Esophagus squamous epithelium (tissue), 4 donors: ENCODE measurements at regions not wholly inside any gene's neighbourhood (a gene's known extent, or its start where the extent isn't known, plus 50 kb on each side); places are given as distances from the start of the nearest gene placed in this dataset.

Experiments used
- POLR2A ChIP-seq, 4 donors: fragments of 450-650 bp; IDR thresholded peaks; one replicate each; pipeline ENCODE4 v1.6.1; 2017; ENCODE audit warnings: antibody characterized with exemption in 4 of 4, mild to moderate bottlenecking in 4 of 4, moderate library complexity in 3 of 4
- TF ChIP-seq, protein P1 (sequence below), 6 experiments: fragments of 450-650 bp in 4 of 6; fragments of 200-600 bp in 2 of 6; sonication (generic) in 2 of 6; IDR thresholded peaks; one replicate each; pipeline ENCODE4 v1.5.1; 2016 to 2019; ENCODE audit warnings: antibody characterized with exemption in 6 of 6, mild to moderate bottlenecking in 4 of 6, moderate library complexity in 4 of 6

DNA sequence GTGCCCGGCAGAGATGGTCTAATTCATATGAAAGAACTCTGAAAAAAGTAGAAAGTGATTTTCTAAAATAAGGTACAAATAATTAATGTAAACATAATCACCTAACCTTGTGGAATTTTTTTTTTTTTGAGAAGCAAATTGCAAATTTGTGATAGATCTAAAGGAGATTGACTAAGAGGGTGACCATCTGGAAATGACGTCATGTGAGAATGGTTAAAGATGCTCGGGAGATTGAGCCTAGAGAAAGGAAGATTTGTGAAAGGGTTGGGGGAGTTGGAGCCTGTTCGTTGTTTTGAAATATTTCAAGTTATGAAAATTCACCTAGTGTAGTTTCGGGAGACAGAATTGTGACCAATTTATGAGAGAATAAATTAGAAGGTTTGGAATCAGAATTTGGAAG, 115.7 kb upstream of the ANK2 start:
- TF ChIP-seq, protein P1, sequence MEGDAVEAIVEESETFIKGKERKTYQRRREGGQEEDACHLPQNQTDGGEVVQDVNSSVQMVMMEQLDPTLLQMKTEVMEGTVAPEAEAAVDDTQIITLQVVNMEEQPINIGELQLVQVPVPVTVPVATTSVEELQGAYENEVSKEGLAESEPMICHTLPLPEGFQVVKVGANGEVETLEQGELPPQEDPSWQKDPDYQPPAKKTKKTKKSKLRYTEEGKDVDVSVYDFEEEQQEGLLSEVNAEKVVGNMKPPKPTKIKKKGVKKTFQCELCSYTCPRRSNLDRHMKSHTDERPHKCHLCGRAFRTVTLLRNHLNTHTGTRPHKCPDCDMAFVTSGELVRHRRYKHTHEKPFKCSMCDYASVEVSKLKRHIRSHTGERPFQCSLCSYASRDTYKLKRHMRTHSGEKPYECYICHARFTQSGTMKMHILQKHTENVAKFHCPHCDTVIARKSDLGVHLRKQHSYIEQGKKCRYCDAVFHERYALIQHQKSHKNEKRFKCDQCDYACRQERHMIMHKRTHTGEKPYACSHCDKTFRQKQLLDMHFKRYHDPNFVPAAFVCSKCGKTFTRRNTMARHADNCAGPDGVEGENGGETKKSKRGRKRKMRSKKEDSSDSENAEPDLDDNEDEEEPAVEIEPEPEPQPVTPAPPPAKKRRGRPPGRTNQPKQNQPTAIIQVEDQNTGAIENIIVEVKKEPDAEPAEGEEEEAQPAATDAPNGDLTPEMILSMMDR (IDR thresholded peaks at IDR 0.05), result no peak
- no peak for TF ChIP-seq POLR2A (IDR thresholded peaks at IDR 0.05)
